ENCODE measurements at regions not wholly inside any gene's neighbourhood (a gene's known extent, or its start where the extent isn't known, plus 50 kb on each side); places are given as distances from the start of the nearest gene placed in this dataset.
"Not testable (repeated sequence)": the region's sequence is repeated elsewhere in the genome, so short reads cannot be mapped to it uniquely, and the experiment has no call there.

DNA sequence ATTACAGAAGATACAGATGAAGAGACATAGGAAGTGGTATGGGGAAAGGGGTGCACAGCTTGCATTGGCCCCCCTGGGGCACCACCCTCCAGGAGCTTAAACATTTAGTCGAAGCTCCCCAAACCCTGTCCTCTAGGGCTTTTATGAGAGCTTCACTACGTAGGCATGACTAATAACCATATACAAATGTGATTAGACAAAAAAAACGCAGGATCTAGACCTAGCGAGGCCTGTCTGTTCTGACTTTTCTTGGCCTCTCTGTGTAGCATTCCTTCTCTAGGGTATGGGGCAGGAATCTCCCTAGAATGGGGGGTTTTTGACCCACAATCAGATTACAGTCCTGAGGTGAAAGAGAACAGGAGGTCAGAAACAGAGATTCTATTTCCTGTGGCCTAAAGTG is 293.7 kb upstream of the GALNTL6 start:
- no peak for DNase-seq

DNA sequence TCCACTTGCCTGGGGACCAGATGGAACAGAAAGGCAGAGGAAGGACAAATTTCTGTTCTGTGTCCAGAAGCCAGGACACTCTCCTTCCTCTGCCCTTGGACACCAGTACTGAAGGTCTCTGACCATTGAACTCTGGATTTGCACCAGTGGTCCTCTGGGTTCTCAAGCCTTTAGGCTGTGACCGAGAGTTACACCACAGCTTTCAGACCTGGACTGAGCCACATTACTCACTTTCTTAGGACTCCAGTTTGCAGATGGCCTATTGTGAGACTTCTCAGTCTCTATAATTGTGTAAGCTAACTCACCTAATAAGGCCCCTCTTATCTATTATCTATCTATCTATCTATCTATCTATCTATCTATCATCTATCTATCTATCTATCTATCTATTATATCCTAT is 295.3 kb upstream of the GALNTL6 start:
- no peak for DNase-seq

DNA sequence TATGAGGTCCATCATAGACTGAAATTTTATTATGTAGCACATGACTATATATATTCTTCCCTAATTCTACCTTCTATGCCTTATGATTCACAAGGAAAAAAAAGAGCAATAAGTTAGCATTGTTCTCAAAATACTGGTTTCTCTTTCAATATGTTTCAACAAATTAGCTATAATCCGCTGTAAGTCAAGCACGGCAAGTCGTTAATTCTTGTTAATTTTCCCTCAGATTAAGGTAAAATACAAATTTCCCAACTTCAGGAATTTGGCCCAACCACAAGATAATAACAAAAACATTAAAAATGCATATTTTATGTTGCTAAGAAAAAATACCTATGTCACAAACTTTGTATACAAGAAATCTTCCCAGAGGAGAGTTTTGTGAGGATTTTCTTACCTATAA is 296.5 kb upstream of the GALNTL6 start:
- no peak for DNase-seq

DNA sequence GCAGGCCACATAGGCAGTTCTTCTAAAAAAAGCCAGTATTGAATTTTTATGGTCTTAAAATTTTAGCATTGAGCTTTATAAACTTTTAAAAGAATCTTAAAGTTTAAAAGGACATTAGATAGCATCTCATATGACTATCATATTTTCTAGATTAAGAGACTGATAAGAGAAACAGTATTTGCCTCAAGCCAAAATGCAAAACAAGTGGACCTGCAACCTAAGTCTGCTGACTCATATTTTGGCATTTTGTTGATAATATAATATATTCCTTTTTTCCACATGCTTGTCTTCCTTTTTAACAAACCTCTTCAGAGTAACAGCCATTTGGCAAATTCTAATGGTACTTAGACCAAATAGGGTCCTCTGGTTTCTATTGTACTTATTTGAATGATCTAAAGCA is 328.5 kb upstream of the GALNTL6 start:
- no peak for DNase-seq

DNA sequence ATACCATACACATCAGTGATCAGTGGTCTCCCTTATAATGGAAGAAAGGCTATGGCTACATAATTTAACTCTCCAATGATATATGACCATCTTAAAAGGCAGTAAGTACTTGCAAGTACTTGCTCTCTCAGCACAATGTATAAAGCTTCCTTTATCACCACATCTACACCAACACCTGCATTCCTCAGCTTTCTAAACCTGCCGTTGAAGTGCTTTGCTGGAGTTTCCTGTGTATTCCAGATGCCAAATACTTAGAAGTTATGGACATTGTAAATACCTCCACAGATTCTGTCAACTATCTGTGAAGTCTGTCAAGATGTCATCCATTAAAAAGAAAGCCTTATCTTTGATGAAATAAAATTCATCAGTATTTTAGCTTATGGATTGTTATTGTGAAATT is 335.0 kb upstream of the GALNTL6 start:
- no peak for DNase-seq

DNA sequence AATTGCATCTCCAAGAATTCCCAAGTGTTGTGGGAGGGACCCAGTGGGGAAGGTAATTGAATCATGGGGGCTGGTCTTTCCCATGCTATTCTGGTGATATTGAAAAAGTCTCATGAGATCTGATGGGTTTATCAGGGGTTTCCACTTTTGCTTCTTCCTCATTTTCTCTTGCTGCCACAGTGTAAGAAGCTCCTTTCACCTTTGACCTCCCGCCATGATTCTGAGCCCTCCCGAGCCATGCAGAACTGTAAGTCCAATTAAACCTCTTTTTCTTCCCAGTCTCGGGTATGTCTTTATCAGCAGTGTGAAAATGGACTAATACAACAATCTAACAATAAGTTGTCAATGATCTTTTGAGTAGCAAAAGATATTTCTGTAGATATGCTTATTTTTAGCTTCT is 338.1 kb upstream of the GALNTL6 start:
- not testable (repeated sequence) for DNase-seq

DNA sequence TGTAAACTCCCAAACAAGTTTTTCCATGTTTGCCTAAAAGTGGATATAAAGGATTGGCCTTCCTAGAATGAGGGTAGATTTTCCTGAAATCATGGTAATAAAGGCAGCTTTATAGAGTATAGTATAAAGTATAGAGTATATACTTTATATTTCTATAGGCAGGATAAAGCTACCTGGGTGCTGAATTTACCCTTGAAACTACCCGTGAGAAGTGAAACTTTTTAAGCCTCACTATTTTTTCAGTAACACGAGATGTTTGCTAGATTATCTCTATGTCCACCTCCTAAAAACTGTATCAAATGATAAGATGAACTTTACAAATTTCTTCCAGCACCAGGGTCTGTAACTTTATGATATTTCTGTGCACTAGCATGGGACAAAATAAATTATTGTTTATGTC is 340.0 kb upstream of the GALNTL6 start:
- DNase-seq, result no peak

DNA sequence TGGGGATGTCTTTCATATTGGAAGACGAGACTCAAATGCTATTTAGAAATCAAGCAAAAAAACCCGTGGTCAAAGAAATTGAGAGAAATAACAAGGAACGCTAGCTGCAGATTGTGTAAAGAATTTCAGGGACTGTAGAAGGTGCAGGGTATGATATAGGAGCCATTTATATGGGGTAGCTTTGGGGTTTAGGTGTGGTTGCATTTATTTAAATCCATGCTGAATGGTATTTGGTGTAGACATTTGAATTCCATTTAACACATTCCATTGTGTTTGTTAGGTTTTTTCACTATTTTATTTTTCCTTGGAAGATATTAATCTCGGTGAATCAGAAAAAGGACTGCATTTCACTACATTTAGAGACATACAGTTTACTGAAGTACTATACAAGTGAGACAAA is 341.0 kb upstream of the GALNTL6 start:
- DNase-seq, result no peak

DNA sequence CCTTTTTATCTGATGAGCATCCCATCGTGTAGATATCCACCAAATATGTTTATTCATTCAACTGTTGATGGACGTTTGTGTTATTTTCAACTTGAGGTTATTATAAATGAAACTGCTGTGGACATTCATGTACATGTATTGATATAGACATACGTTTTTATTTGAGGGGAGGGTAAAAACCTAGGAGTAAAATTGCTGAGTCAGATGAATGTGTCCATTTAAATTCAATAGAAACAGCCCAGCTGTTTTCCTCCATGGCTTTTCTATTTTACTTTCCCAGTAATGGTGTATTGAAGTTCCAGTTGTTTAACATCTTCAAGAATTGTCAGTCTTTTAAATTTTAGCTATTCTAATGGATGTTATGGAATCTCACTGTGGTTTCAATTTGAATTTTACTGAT is 348.7 kb upstream of the GALNTL6 start:
- DNase-seq, result no peak

DNA sequence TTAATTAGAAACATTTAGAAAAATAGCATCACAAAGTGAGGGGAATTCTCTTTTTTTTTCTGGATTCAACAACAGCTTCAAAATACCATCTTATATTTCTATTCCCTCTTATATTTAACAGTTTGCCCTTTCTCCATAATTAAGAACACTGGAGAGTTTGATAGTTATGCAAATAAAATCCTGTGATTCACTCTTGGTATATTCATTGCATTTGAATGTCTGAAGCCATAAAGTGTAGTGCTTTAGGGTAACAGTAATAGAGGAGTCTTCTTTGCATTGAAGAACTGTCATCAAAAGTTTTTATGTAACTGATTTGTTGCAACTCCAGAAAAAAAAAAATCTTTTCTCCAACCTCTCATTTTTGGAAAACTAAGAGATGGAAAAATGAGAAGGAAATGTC is 352.0 kb upstream of the GALNTL6 start:
- DNase-seq, result no peak

DNA sequence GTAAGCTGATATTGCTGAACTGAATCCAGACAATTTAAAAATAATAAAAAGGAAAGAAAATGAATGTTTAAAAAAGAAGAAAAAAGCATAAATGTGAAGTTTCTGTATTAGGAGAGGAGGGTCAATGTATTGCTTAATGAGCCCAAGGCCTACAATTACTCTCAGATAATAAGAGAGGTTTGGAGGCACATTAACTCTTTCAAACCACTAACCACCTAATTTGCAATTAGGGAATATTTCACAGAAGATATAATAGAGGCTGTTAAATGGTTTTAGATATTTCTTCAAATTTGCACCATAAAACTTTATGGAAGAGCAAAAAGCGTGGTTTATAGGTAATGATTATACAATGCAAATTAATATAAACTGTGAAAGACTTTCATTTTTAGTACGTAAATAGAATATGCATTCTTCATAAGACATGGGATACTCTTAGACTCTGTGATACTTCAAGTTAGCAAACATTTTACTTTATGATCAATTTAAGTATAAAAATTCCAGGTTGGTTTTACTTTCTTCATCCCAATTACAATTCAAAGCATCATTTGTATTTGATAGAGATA is 364.2 kb upstream of the GALNTL6 start:
- no peak for DNase-seq

DNA sequence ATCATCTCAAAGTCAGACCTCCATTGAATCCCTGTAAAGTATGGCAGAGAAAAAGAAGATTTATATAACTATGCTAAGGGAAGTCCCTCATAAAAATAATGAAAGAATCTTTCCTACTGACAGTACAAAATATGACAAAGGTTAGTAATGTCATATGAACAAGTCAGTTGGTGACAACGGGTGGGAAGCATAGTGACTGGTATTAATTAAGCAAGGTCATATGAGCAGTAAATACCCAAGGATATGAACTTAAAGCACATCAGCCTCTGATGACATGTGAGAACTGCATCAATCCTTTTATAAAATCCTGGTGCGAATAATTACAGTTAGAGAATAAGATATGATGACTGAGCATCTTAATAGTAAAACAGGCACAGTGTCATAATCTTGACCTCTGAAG is 364.8 kb upstream of the GALNTL6 start:
- DNase-seq, result no peak

DNA sequence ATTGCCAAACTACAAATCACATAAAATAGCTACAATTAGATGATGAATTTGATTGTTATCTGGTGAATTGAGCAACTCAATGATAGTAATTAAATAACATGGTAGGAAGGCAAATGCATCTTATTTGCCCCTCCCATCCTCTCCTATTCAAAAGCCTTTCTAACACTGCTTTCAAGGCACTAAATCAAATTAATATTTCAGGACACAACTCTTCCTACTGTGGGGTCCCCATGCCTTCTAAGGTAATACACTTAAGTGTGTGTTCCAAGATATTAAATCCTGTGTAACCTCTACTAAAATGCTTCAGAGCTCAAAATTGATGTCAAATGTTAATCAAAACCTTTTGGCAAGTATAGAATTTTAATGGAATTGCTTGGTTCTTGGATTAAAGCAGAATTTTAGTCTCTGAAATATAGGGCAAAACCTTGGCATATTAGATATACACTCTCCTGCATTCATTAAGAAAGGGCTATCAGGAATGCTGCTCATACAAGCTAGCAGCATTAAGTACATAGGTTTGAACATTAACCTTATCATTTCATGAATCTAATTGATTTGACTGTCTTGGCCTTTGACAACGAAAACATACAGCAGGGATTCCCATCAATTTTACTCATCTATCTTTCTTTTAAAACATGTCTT is 371.8 kb upstream of the GALNTL6 start:
- DNase-seq, result no peak

DNA sequence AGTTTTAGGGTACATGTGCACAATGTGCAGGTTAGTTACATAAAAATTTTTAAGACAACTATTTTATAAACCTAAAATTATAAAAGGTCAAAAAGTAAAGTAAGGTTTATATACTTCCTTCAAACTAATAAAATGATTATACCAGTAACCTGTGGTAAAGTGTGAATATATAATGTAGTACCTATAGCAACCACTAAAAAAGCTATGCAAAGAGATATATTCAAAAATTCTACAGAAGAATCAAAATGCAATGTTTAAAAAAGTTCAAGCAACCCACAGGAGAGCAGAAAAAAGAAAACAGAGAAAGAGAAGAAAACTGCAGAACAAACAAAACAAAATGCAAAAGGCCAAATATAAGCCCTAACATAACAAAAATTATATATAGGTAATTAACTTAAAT is 379.5 kb upstream of the GALNTL6 start:
- DNase-seq, result no peak

DNA sequence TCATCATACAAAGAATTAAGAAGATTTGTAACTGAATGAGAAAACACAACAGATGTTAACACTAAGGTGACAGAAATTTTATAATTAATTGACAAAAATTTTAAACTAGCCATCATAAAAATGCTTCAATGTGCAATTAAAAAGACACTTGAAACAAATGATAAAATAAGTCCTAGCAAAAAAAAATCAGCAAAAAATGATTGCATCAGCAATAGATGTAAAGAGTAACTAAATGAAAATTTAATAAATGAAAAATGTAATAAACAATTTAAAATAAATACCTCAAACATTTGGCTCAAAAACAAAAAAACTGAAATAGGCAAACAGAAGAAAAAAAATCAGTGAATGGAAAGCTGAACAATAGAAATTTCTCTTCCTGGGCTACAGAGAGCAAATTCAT is 380.7 kb upstream of the GALNTL6 start:
- no peak for DNase-seq

DNA sequence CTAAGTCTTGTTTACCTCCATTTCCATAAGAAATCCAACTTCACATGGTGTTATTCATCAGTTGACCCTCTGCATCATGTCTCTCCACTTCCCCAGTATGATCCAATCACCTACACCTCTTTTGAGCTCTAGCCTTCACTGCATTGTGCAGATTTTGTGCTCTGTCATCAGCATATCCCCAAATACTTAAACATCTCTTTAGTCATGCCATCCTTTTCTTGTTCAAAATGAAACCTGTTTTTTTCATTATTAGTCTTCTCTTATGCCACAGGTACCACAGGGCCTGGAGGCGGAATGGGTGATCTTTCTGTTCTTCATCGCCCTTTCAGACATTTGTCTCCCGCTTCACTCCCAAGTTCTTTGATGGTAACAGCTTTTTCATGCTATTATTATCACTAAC is 382.7 kb upstream of the GALNTL6 start:
- DNase-seq, result no peak

DNA sequence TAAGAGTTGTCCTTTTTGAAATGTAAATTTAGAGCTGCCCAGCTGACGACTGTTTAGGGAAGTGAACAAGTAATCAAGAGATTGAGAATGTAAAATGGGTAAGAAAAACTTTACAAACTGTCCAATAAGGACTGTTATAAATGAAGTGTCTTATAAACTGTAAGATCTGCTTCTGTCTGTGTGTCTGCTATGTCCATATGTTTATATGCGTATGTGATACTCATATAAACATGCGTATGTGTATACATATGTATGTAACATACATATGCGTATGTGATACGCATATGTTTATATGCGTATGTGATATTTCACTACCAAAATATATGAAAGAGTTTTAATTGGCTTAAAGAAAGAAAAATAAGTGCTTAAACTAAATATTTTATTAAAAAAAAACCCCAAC is 416.0 kb upstream of the GALNTL6 start:
- no peak for DNase-seq

DNA sequence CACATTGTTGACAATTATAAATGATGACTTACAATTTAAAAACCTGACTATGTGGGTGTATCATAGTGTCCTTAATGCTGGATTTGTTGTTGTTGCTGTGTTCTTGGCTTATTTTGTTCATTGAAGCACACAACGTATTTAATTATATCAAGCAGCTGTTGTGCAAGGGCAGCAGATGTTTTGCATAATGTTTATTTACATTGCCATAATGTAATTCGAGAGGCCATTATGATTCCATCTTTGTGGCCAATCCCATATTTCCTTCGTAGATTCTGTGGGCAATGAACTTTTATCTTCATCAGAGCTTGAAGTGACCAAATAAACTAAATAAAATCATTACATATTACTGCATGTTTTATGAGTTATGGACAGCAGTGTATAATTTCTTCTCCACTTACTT is 422.6 kb upstream of the GALNTL6 start:
- DNase-seq, result no peak

DNA sequence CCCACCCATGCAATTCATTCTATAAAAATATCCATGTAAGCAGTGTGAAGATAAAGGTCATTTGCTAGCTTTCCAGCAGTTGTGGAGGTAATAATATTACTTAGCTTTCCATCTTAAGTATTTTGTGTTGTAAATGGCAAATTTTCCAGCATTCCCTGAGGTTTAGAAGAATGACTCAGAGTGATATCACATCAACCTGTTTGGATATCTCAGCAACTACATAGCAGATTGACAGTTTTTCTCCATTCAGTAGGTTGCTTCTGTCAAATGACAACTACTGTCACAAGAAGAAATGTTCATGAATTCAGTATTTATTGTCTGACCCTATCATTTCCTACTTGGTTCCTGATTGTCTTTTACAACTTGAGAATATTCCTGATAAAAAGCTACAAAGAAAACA is 434.9 kb upstream of the GALNTL6 start:
- DNase-seq, result no peak

DNA sequence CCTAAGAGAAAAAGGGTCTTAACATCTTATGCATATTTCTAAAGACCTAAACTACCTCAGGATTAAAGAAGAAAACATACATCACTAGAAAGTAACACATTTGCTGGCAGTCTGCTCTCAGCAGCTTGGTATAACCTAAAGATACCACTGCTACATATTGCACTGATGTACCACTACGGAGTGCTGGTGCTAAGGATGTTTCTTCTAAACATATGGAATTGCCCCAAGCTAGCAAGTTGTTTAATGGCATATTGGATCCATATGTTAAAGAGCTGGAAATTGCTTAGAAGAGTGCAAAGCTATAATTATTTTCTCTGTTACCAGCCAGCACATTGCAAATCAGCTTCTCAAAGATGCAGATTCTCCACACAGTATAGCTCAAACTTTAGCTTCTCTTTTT is 436.5 kb upstream of the GALNTL6 start:
- no peak for DNase-seq

DNA sequence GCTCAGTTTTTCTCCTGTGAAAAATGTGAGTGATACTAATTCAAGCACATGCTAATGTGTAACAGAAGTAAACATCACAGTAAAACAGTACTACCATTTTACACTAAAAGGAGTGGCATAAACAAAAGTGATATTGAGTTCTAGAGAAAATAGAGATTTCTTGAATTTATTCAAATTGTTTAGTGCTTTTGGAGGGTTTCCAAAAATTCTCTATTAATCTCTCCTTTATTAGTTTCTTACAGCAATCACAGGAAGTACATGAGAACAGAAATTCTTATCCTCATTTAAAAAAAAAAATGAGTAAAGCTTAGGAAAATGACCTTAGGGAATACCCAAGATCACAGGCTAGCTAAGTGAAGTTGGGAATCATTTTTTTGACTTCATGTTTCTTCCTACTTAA is 459.7 kb upstream of the GALNTL6 start:
- DNase-seq, result no peak

DNA sequence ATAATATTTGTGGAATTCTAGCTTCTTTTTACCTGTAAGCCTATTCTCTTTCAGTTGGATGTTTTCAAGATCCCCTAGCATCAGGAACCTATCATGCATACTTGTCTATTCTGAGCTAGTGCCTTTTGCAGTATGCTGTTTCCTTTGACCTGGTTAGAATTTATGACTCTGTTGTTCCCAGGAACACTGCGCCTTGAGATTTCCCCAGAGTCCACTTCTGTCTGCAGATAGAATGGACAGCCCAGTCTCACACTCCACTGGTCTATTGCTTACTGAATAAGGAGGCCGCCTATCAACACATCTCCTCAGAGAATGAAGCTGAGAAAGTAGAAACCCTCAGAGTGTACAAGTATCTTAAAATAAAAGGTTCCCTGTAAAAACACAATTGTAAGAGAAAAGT is 465.1 kb upstream of the GALNTL6 start:
- DNase-seq, result no peak

DNA sequence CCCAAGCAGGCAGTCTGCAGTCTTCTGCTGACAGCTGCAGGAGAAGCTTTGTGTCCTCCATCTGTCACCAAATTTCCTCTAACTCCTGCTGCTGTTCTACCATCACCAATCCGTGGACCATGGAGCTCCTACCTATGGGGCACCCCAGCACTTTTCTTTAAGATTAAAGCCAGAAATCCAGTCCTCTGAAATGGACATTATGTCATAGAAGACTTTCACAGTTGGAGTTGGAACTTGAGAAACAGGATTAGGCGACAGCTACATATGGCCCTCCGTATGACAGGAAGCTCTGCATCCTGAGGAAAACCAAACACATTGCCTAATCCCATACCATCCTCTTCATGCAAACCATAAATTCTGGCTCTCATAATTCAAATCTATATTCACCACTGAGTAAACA is 470.6 kb upstream of the GALNTL6 start:
- DNase-seq, result no peak

DNA sequence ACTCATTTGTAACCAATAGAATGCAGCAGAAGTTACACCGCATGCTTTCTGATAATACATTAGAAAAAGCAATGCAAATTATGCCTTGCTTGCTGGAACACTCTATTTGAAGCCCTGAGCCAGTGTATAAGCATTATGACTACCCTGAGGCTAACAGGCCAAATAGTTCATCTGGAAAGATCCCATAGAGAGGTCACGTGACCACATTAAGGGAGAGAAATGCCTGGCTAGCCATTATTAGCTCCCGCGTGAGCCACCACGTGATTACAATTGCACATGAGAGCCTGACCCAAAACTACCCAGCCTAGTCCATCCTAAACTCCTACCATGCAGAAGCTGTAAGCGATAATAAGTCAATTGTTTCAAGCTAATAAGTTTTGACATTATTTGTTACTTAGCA is 472.9 kb upstream of the GALNTL6 start:
- no peak for DNase-seq

DNA sequence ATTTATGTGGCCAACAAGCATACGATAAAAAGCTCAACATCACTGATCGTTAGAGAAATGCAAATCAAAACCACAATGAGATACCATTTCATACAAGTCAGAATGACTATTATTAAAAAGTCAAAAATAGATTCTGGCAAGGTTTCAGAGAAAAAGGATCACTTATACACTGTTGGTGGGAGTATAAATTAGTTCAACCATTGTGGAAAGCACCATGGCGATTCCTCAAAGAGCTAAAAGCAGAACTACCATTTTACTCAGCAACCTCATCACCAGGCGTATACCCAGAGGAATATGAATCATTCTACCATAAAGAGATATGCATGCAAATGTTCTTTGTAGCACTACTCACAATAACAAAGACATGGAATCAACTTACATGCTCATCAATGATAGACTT is 478.7 kb upstream of the GALNTL6 start:
- DNase-seq, result no peak

DNA sequence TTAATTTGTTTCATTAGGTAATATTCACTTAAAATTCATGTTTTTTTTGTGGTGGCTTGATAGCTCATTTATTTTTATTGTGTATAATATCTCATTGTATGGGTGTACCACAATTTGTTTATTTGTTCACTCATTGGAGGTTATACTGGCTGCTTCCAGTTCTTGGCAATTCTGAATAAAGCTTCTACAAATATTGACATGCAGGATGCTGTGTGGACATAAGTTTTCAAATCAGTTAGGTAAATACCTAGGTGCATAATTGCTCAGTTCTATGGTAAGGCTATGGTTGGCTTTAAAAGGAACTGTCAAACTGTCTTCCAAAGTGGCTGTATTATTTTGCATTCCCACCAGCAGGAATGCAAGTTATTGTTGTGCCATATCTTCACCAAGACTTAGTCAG is 504.5 kb upstream of the GALNTL6 start:
- DNase-seq, result no peak
